C4-2B (cell line): ENCODE measurements at regions not wholly inside any gene's neighbourhood (a gene's known extent, or its start where the extent isn't known, plus 50 kb on each side); places are given as distances from the start of the nearest gene placed in this dataset.

Experiments used
- H3K27ac ChIP-seq: fragments of 450-650 bp; 2 replicates; pipeline ENCODE4 v1.5.1; 2017
- CTCF ChIP-seq: fragments of 450-650 bp; conservative IDR thresholded peaks from 2 replicates; pipeline ENCODE4 v1.5.1; 2017; ENCODE audit warnings: mild to moderate bottlenecking
- ZFX ChIP-seq: fragments of 450-650 bp; IDR thresholded peaks from 2 replicates; pipeline ENCODE4 v1.6.1; 2017

GRCh38 chr10:21270976-21271375 lies 254.5 kb downstream of the SKIDA1 start:
- TF ChIP-seq CTCF (no peak), ZFX (no peak)
- no peak overlapping the region for H3K27ac ChIP-seq

GRCh38 chr10:21269289-21269688 lies 256.2 kb downstream of the SKIDA1 start:
- H3K27ac ChIP-seq, result no peak overlapping the region
- no peak for TF ChIP-seq CTCF
- no peak for TF ChIP-seq ZFX

- no peak for TF ChIP-seq ZFX
- TF ChIP-seq CTCF, result no peak
- no peak overlapping the region for H3K27ac ChIP-seq
Measured at GRCh38 chr10:21265622-21266021, 259.9 kb downstream of the SKIDA1 start.

GRCh38 chr10:21264271-21264670 lies 261.2 kb downstream of the SKIDA1 start:
- TF ChIP-seq ZFX (no peak), CTCF (no peak)
- no peak overlapping the region for H3K27ac ChIP-seq

- H3K27ac ChIP-seq, result no peak overlapping the region
- TF ChIP-seq CTCF (no peak), ZFX (no peak)
Measured at GRCh38 chr10:21263839-21264238, 261.6 kb downstream of the SKIDA1 start.

- TF ChIP-seq ZFX (no peak), CTCF (no peak)
- no peak overlapping the region for H3K27ac ChIP-seq
Measured at GRCh38 chr10:21263263-21263803, 262.1 kb downstream of the SKIDA1 start.

GRCh38 chr10:21261842-21262294 lies 263.6 kb downstream of the SKIDA1 start:
- TF ChIP-seq ZFX (no peak), CTCF (no peak)
- no peak overlapping the region for H3K27ac ChIP-seq
